GM12878 (cell line): ENCODE measurements at regions not wholly inside any gene's neighbourhood (a gene's known extent, or its start where the extent isn't known, plus 50 kb on each side); places are given as distances from the start of the nearest gene placed in this dataset.

Experiments used
- ATAC-seq: fragments of 200-7000 bp; cut with Tn5 transposase; 3 replicates; pipeline ENCODE4 v1.9.1; 2020; ENCODE audit warnings: mild to moderate bottlenecking, moderate library complexity
- BruUV-seq: library from RNA; stranded (reverse); fragments of 400-500 nt; replicated peaks from 2 replicates; lab custom pipeline; 2021; lab: Mats Ljungman, UMichigan
- CTCF ChIA-PET: fragments of 300-600 bp; sonication (Branson Sonifier 250); formaldehyde crosslinking; extraction: SDS; loops from one replicate; lab custom pipeline; 2021; ENCODE audit warnings: inconsistent platforms; lab: Yijun Ruan, JAX
- POLR2A ChIA-PET: fragments of 350-600 bp; formaldehyde crosslinking; extraction: SDS; loops from one replicate; lab custom pipeline; 2021; ENCODE audit warnings: inconsistent platforms; lab: Charles Lee
- RAD21 ChIA-PET: fragments of 300-600 bp; sonication (Branson Sonifier 250); formaldehyde crosslinking; loops from one replicate; lab custom pipeline; 2023; ENCODE audit warnings: antibody characterized with exemption; ENCODE audit not compliant: unreplicated experiment; lab: Charles Lee
- SMC1A ChIA-PET: fragments of 300-600 bp; sonication (Branson Sonifier 250); formaldehyde crosslinking; loops from one replicate; lab custom pipeline; 2023; ENCODE audit not compliant: unreplicated experiment, uncharacterized antibody; lab: Charles Lee
- DNase-seq: peaks from one replicate; pipeline ENCODE4 v3.0.0-alpha.2; 2011; ENCODE audit warnings: low read depth, low spot score
- FAIRE-seq: peaks from 3 replicates; lab custom pipeline; 2011; peaks lifted over from hg19 to GRCh38; lab: Jason Lieb, UNC
- H2AFZ ChIP-seq: 2 replicates; pipeline ENCODE4 v1.6.0; 2011; ENCODE audit warnings: low read depth, low read length, control low read depth; ENCODE audit not compliant: control insufficient read depth
- H3K27ac ChIP-seq: 2 replicates; pipeline ENCODE4 v1.5.1; 2011; ENCODE audit warnings: control low read depth; ENCODE audit not compliant: control insufficient read depth, insufficient read depth
- H3K27me3 ChIP-seq, 2 experiments: replicated peaks in 1 of 2; 2 replicates each; pipeline versions ENCODE4 v1.6.0 to v1.6.1; 2011; ENCODE audit warnings: low read length in 1 of 2; ENCODE audit not compliant: control insufficient read depth in 2 of 2, insufficient read depth in 2 of 2
- H3K36me3 ChIP-seq, 2 experiments: 2 replicates each; pipeline ENCODE4 v1.5.1; 2011; ENCODE audit warnings: low read length in 1 of 2; ENCODE audit not compliant: control insufficient read depth in 2 of 2, insufficient read depth in 2 of 2
- H3K4me1 ChIP-seq: 2 replicates; pipeline ENCODE4 v1.6.1; 2011; ENCODE audit warnings: mild to moderate bottlenecking, low read length, moderate library complexity, mixed read lengths; ENCODE audit not compliant: control insufficient read depth, insufficient read depth
- H3K4me2 ChIP-seq: 2 replicates; pipeline ENCODE4 v1.6.0; 2011; ENCODE audit warnings: control low read depth; ENCODE audit not compliant: control insufficient read depth, insufficient read depth
- H3K4me3 ChIP-seq: fragments of 200-600 bp; sonication (generic); 2 replicates; pipeline ENCODE4 v1.5.1; 2016
- H3K79me2 ChIP-seq: 2 replicates; pipeline ENCODE4 v1.6.0; 2011; ENCODE audit warnings: low read length; ENCODE audit not compliant: control insufficient read depth, insufficient read depth
- H3K9ac ChIP-seq: 2 replicates; pipeline ENCODE4 v1.8.0; 2011; ENCODE audit warnings: low read length, control low read depth, mixed read lengths; ENCODE audit not compliant: control insufficient read depth, insufficient read depth
- H3K9me3 ChIP-seq: replicated peaks from 3 replicates; pipeline ENCODE4 v1.5.1; 2011; ENCODE audit warnings: mild to moderate bottlenecking, low read length; ENCODE audit not compliant: control insufficient read depth, insufficient read depth
- H4K20me1 ChIP-seq: 2 replicates; pipeline ENCODE4 v1.6.0; 2011; ENCODE audit not compliant: control insufficient read depth, insufficient read depth
- CTCF ChIP-seq, 3 experiments: IDR thresholded peaks in 2 of 3; conservative IDR thresholded peaks in 1 of 3; 2 replicates each; pipeline ENCODE4 v1.5.1; 2011; ENCODE audit warnings: low read depth in 3 of 3, low read length in 3 of 3, mild to moderate bottlenecking in 3 of 3, control low read depth in 2 of 3, moderate library complexity in 2 of 3, inconsistent platforms in 1 of 3, mixed read lengths in 1 of 3; ENCODE audit not compliant: control insufficient read depth in 2 of 3, insufficient read depth in 1 of 3; ENCODE audit errors: extremely low read depth in 1 of 3
- JUNB ChIP-seq: IDR thresholded peaks from 2 replicates; pipeline ENCODE4 v1.6.1; 2016; ENCODE audit warnings: antibody characterized with exemption, mild to moderate bottlenecking
- MAX ChIP-seq: IDR thresholded peaks from 2 replicates; pipeline ENCODE4 v1.6.1; 2012; ENCODE audit warnings: low read depth, low read length, improper control_type of control experiment
- MYC ChIP-seq: IDR thresholded peaks from 2 replicates; pipeline ENCODE4 v1.6.1; 2011; ENCODE audit warnings: mild to moderate bottlenecking, low read length, moderate library complexity, inconsistent platforms; ENCODE audit not compliant: insufficient read depth, insufficient replicate concordance, insufficient read length, severe bottlenecking
- NFYB ChIP-seq: IDR thresholded peaks from 2 replicates; pipeline ENCODE4 v1.6.1; 2011; ENCODE audit warnings: low read depth, mild to moderate bottlenecking, low read length, improper control_type of control experiment, moderate library complexity; ENCODE audit not compliant: insufficient read depth
- NR2C1 ChIP-seq: fragments of 450-650 bp; IDR thresholded peaks from 2 replicates; pipeline ENCODE4 v1.6.1; 2017; ENCODE audit warnings: antibody characterized with exemption, mild to moderate bottlenecking, moderate library complexity
- NR2C2 ChIP-seq: IDR thresholded peaks from 2 replicates; pipeline ENCODE4 v1.6.1; 2011; ENCODE audit warnings: borderline replicate concordance, low read depth; ENCODE audit not compliant: control insufficient read depth, insufficient read length
- POU2F2 ChIP-seq: IDR thresholded peaks from 3 replicates; pipeline ENCODE4 v1.6.1; 2011; ENCODE audit warnings: low read depth, mild to moderate bottlenecking, low read length, borderline replicate concordance
- TBL1XR1 ChIP-seq: IDR thresholded peaks from 2 replicates; pipeline ENCODE4 v1.6.1; 2012; ENCODE audit warnings: low read depth, low read length, improper control_type of control experiment
- WGBS: methylation state at CpG from one replicate; pipeline ENCODE4 v1.1.6; 2016; ENCODE audit warnings: low lambda C conversion rate; ENCODE audit not compliant: insufficient replicate concordance, insufficient coverage; ENCODE audit errors: missing lambda C conversion rate; 5-methylcytosine and 5-hydroxymethylcytosine counted together
- in situ Hi-C: fragments of 300-500 bp; cut with MboI; formaldehyde crosslinking; loops from 9 replicates; pipeline ENCODE4 v1.14.3; 2018; ENCODE audit warnings: mixed read lengths
- intact Hi-C: fragments of 100-400 bp; cut with micrococcal nuclease; formaldehyde crosslinking; loops from one replicate; pipeline ENCODE4 v1.14.2; 2022; ENCODE audit not compliant: unreplicated experiment
- TF ChIP-seq, protein P1 (sequence below): fragments of 450-650 bp; IDR thresholded peaks from 2 replicates; pipeline ENCODE4 v1.6.1; 2017; ENCODE audit warnings: borderline replicate concordance
- TF ChIP-seq, protein P2 (sequence below): fragments of 450-650 bp; IDR thresholded peaks from 2 replicates; pipeline ENCODE4 v1.6.1; 2017; ENCODE audit warnings: low read depth, mild to moderate bottlenecking, moderate library complexity

- WGBS: 5% methylated on average over 2 of the region's 2 CpGs
- FAIRE-seq: no peak
Measured at GRCh38 chr20:26167499-26167898, 470.8 kb upstream of the ZNF337 start.

DNA sequence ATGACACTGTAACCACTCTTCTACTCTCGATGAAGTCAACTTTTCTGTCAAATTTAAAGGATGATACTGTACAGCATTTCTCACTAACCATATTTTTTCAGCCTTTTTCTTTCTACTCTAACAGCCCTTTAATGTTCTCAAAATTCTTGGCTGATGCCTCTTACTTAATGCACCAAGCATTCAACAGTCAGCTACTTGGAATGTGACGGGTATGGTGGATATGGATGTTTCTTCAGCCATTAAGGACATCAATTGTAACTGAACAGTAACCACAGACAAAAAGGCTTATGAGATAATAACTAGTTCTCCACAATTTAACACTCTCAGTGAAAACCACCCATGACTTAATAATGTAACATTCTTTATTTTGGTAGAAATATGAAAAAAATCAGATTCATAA is 467.2 kb upstream of the ZNF337 start:
- ATAC-seq: no peak
- no peaks in the 10 kb centered on the region for H3K36me3 ChIP-seq
- in situ Hi-C loops: loop anchor here (25.0 kb wide), 4 partner anchors 177 to 727 kb away; partner anchors contain the start of gene NANP
- no peak for TF ChIP-seq JUNB
- TF ChIP-seq CTCF (IDR thresholded peaks at IDR 0.05 in 2 of 3, conservative IDR thresholded peaks at IDR 0.05 in 1 of 3; ENCODE audit: control insufficient read depth in 2 of 3, extremely low read depth in 1 of 3, insufficient read depth in 1 of 3, low read depth in 3 of 3, low read length in 3 of 3): no peak
- TF ChIP-seq, protein P1, sequence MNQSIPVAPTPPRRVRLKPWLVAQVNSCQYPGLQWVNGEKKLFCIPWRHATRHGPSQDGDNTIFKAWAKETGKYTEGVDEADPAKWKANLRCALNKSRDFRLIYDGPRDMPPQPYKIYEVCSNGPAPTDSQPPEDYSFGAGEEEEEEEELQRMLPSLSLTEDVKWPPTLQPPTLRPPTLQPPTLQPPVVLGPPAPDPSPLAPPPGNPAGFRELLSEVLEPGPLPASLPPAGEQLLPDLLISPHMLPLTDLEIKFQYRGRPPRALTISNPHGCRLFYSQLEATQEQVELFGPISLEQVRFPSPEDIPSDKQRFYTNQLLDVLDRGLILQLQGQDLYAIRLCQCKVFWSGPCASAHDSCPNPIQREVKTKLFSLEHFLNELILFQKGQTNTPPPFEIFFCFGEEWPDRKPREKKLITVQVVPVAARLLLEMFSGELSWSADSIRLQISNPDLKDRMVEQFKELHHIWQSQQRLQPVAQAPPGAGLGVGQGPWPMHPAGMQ: no peak
- no peak for TF ChIP-seq MYC
- no peak for TF ChIP-seq NR2C1
- TF ChIP-seq NFYB: no peak

More at GRCh38 chr20:26167499-26167898, 470.8 kb upstream of the ZNF337 start:
- Histone ChIP-seq H3K4me1 (no peaks in the 10 kb centered on the region), H3K4me3 (no peak overlapping the region), H4K20me1 (no peaks in the 10 kb centered on the region), H3K9ac (no peak overlapping the region), H3K9me3 (no peaks in the 10 kb centered on the region), H2AFZ (no peak overlapping the region), H3K79me2 (no peaks in the 10 kb centered on the region), H3K36me3 (no peaks in the 10 kb centered on the region), H3K4me2 (no peak overlapping the region), H3K27me3 (no peaks in the 10 kb centered on the region), H3K27ac (no peak overlapping the region)
- in situ Hi-C loops (loop anchor here (25.0 kb wide), 4 partner anchors 180 to 730 kb away; partner anchors contain the start of gene NANP), intact Hi-C loops (no loop called here)
- POLR2A ChIA-PET: no interaction called here
- TF ChIP-seq, protein P2, sequence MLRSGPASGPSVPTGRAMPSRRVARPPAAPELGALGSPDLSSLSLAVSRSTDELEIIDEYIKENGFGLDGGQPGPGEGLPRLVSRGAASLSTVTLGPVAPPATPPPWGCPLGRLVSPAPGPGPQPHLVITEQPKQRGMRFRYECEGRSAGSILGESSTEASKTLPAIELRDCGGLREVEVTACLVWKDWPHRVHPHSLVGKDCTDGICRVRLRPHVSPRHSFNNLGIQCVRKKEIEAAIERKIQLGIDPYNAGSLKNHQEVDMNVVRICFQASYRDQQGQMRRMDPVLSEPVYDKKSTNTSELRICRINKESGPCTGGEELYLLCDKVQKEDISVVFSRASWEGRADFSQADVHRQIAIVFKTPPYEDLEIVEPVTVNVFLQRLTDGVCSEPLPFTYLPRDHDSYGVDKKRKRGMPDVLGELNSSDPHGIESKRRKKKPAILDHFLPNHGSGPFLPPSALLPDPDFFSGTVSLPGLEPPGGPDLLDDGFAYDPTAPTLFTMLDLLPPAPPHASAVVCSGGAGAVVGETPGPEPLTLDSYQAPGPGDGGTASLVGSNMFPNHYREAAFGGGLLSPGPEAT: no peak
- no peak for TF ChIP-seq POU2F2
- no peak for TF ChIP-seq NR2C2
- TF ChIP-seq MAX: no peak
- TF ChIP-seq TBL1XR1: no peak
- DNase-seq (no peak), ATAC-seq (no peak)
- RAD21 ChIA-PET: no interaction called here
- CTCF ChIA-PET: no interaction called here
- SMC1A ChIA-PET: no interaction called here
- BruUV-seq: no TSS peak

More for the DNA sequence above, 467.2 kb upstream of the ZNF337 start:
- H3K9ac ChIP-seq: no peak overlapping the region
- H3K4me3 ChIP-seq: no peak overlapping the region
- H3K27me3 ChIP-seq: no peaks in the 10 kb centered on the region
- WGBS: 21% methylated on average over 2 of the region's 2 CpGs
- SMC1A ChIA-PET: no interaction called here
- CTCF ChIA-PET: no interaction called here
- POLR2A ChIA-PET: no interaction called here
- H3K79me2 ChIP-seq: no peaks in the 10 kb centered on the region
- H3K27ac ChIP-seq: no peak overlapping the region
- RAD21 ChIA-PET: no interaction called here
- intact Hi-C loops: no loop called here
- FAIRE-seq (no peak), DNase-seq (no peak)
- no peak overlapping the region for H3K4me2 ChIP-seq
- H2AFZ ChIP-seq: no peak overlapping the region
- no peaks in the 10 kb centered on the region for H3K9me3 ChIP-seq
- no peaks in the 10 kb centered on the region for H4K20me1 ChIP-seq
- BruUV-seq: no TSS peak
- H3K4me1 ChIP-seq: no peaks in the 10 kb centered on the region
